Adrenal gland (tissue), 5 donors: ENCODE measurements at regions not wholly inside any gene's neighbourhood (a gene's known extent, or its start where the extent isn't known, plus 50 kb on each side); places are given as distances from the start of the nearest gene placed in this dataset.

ENCODE experiments used
- CTCF ChIP-seq, 6 experiments: fragments of 450-650 bp in 4 of 6; fragments of 200-600 bp in 2 of 6; sonication (generic) in 1 of 6; IDR thresholded peaks; 1 replicate in 5 of 6; 2 replicates in 1 of 6; pipeline versions ENCODE4 v1.5.1 to v1.8.0; 2016 to 2021; ENCODE audit warnings: antibody characterized with exemption in 6 of 6, mild to moderate bottlenecking in 2 of 6, moderate library complexity in 1 of 6
- POLR2A ChIP-seq, 2 donors: fragments of 450-650 bp; IDR thresholded peaks; one replicate each; pipeline ENCODE4 v1.6.1; 2017; ENCODE audit warnings: antibody characterized with exemption in 2 of 2, mild to moderate bottlenecking in 2 of 2, moderate library complexity in 1 of 2
- donor health status: DM: no; HTN: no; CAD: no.

GRCh38 chr12:91400271-91400670, 217.7 kb upstream of the DCN start:
- TF ChIP-seq CTCF (IDR thresholded peaks at IDR 0.05): no peak
- no peak for TF ChIP-seq POLR2A (IDR thresholded peaks at IDR 0.05)
